Subcutaneous abdominal adipose tissue (tissue), 5 donors: ENCODE measurements at regions not wholly inside any gene's neighbourhood (a gene's known extent, or its start where the extent isn't known, plus 50 kb on each side); places are given as distances from the start of the nearest gene placed in this dataset.
"Not testable (repeated sequence)": the region's sequence is repeated elsewhere in the genome, so short reads cannot be mapped to it uniquely, and the experiment has no call there.

ENCODE experiments used
- H3K27ac ChIP-seq: one replicate; pipeline ENCODE4 v1.7.0; 2013; ENCODE audit warnings: low read depth, mild to moderate bottlenecking, inconsistent platforms, low read length, moderate library complexity
- H3K27me3 ChIP-seq, 5 donors: one replicate each; pipeline ENCODE4 v1.7.0; 2013; ENCODE audit warnings: low read length in 5 of 5, inconsistent platforms in 1 of 5; ENCODE audit not compliant: control insufficient read depth in 5 of 5, insufficient read depth in 4 of 5
- H3K36me3 ChIP-seq, 5 donors: one replicate each; pipeline ENCODE4 v1.7.0; 2013; ENCODE audit warnings: low read length in 5 of 5; ENCODE audit not compliant: control insufficient read depth in 5 of 5, insufficient read depth in 5 of 5
- H3K4me1 ChIP-seq, 5 donors: one replicate each; pipeline ENCODE4 v1.7.0; 2013; ENCODE audit warnings: low read length in 5 of 5, mild to moderate bottlenecking in 3 of 5, moderate library complexity in 1 of 5; ENCODE audit not compliant: control insufficient read depth in 5 of 5, insufficient read depth in 5 of 5
- H3K4me3 ChIP-seq, 5 donors: one replicate each; pipeline ENCODE4 v1.7.0; 2013; ENCODE audit warnings: low read length in 5 of 5, low read depth in 1 of 5
- H3K9ac ChIP-seq, 5 donors: one replicate each; pipeline ENCODE4 v1.7.0; 2013; ENCODE audit warnings: low read length in 5 of 5, mild to moderate bottlenecking in 4 of 5, moderate library complexity in 3 of 5
- H3K9me3 ChIP-seq, 5 donors: one replicate each; pipeline ENCODE4 v1.7.0; 2013; ENCODE audit warnings: low read length in 5 of 5; ENCODE audit not compliant: control insufficient read depth in 5 of 5
- donor health status: healthy.
- donor health status: healthy.
- donor health status: healthy.
- donor health status: healthy.
- donor health status: healthy.

DNA sequence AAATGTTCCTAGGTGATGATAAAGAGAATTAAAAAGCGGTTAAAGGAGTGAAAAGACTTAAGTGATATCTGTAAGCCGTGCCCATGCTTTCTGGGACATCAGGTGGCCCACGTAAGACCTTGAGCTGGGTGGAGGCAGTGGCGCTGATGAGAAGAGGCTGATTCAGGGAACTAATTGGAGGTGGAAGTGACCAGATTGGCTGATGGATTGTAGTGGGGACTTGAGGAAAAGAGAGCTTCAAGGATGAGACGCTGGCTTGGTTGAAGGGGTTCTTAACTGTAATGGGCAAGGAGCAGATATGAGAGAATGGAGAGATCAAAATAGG lies 69.1 kb upstream of the EP300 start:
- H3K4me3 ChIP-seq = peak overlapping the region in 2 of 5 donors; percentile 76 to 81
- peaks cover 0 to 17% (median 14%) of the 10 kb centered on the region in 5 donors for H3K4me1 ChIP-seq
- no peaks in the 10 kb centered on the region for H3K9me3 ChIP-seq
- peak overlapping the region in 3 of 5 donors; percentile 70 to 83 (median 81) for H3K9ac ChIP-seq
- no peaks in the 10 kb centered on the region for H3K36me3 ChIP-seq
- no peaks in the 10 kb centered on the region for H3K27me3 ChIP-seq
- H3K27ac ChIP-seq = peak overlapping the region; percentile 84

DNA sequence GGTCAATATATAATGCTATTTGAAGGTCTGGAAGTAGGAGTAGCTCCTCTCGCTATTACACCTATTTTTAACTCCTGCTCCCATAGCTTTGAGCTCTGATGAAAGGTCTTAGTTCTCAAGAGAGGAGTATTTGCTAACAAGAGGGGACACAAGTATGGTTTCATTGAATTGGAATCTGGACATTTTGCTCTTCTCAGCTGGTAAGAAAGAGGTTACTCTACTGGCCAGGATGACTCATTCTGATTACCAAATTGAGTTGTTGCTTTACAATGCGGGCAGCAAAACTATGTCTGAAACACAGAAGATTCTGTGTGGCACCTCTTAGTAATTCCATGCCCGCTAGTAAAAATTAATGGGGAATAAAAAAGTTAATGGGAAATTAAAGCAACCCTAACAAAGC lies 63.6 kb upstream of the EP300 start:
- H3K9me3 ChIP-seq = no peaks in the 10 kb centered on the region
- no peak overlapping the region for H3K9ac ChIP-seq
- H3K27ac ChIP-seq = no peak overlapping the region
- H3K4me1 ChIP-seq = peaks cover 0 to 7% (median 4%) of the 10 kb centered on the region in 5 donors
- no peaks in the 10 kb centered on the region for H3K27me3 ChIP-seq
- no peaks in the 10 kb centered on the region for H3K36me3 ChIP-seq
- no peak overlapping the region for H3K4me3 ChIP-seq

DNA sequence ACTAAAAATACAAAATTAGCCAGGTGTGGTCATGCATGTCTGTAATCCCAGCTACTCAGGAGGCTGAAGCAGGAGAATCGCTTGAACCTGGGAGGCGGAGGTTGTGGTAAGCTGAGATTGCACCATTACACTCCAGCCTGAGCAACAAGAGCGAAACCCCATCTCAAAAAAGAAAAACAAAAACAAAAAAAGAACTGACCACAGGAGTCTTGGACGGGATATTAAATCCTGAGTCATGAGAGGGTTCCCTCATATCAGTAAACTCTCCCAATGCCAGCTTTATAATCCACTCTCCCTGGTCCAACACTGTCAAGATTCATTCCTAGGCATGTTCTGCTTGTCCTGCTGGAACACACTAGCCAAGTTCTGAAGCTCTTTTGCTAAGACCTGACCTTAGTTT lies 61.5 kb upstream of the EP300 start:
- H3K27me3 ChIP-seq = no peaks in the 10 kb centered on the region
- no peaks in the 10 kb centered on the region for H3K36me3 ChIP-seq
- H3K9me3 ChIP-seq = no peaks in the 10 kb centered on the region
- H3K4me1 ChIP-seq = peaks cover 0 to 8% (median 6%) of the 10 kb centered on the region in 5 donors
- H3K4me3 ChIP-seq = no peak overlapping the region
- H3K27ac ChIP-seq = no peak overlapping the region
- no peak overlapping the region for H3K9ac ChIP-seq

DNA sequence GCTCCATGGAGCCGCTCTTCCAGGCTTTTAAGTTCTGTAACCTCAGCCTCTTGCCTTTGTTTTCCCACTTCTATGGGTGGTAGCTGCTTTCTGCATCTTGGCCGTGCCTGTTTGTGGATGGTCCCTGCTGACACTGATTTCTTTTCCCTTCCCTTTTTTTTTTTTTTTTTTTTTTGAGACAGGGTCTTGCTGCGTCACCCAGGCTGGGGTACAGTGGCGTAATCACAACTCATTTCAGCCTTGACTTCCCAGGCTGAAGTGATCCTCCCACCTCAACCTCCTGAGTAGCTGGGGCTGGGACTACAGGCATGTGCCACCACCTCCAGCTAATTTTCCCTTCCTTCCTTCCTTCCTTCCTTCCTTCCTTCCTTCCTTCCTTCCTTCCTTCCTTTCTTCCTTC lies 57.7 kb upstream of the EP300 start:
- Histone ChIP-seq H3K9me3 (no peaks in the 10 kb centered on the region), H3K9ac (no peak overlapping the region), H3K27me3 (no peaks in the 10 kb centered on the region), H3K4me1 (peaks cover 0 to 4% (median 0%) of the 10 kb centered on the region in 5 donors), H3K36me3 (no peaks in the 10 kb centered on the region), H3K4me3 (no peak overlapping the region), H3K27ac (no peak overlapping the region)

DNA sequence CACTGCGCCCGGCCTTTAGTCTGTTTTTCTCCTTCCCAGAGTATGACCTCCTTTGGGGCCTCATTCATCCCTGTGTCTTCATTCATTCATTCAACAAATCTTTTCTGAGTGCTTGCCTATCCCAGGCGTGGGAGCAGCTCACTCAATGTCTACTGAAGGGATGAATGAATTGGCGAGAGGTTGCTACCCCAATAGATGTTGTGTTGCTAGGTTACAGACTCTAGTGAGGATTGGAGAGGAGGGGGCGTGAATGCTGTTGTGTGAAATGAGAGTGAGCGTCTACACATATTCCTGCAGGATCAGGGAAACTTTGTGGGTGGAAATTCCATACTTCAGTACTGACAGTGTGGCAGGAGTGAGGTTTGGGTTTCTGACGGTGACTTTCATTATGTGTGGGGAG lies 55.5 kb upstream of the EP300 start:
- Histone ChIP-seq H3K27ac (no peak overlapping the region), H3K9me3 (no peaks in the 10 kb centered on the region), H3K4me3 (no peak overlapping the region), H3K4me1 (peaks cover 0 to 4% (median 0%) of the 10 kb centered on the region in 5 donors), H3K27me3 (no peaks in the 10 kb centered on the region), H3K9ac (no peak overlapping the region), H3K36me3 (no peaks in the 10 kb centered on the region)

DNA sequence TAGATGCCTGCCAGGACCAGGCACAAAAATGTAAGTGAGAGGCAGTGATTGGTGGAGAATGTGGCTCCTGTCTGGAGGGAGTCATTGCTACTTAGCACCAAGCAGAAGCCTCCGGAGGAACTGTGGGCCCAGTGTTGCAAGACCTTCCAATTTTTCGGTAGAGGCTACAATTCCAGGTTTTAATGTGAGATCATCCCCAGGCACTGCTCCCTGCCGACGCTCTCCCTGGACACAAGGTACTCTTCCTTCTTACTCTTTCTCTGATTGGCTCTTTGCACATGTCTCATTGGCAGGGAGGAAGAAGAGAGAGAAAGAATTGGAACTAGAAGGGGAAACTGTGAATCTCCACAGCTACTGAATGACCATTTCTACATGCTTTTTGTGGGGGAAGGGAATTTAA lies 53.7 kb upstream of the EP300 start:
- H3K27me3 ChIP-seq = no peaks in the 10 kb centered on the region
- no peak overlapping the region for H3K9ac ChIP-seq
- H3K27ac ChIP-seq = no peak overlapping the region
- H3K4me3 ChIP-seq = no peak overlapping the region
- no peaks in the 10 kb centered on the region for H3K36me3 ChIP-seq
- no peaks in the 10 kb centered on the region for H3K9me3 ChIP-seq
- peaks cover 0 to 4% (median 0%) of the 10 kb centered on the region in 5 donors for H3K4me1 ChIP-seq

DNA sequence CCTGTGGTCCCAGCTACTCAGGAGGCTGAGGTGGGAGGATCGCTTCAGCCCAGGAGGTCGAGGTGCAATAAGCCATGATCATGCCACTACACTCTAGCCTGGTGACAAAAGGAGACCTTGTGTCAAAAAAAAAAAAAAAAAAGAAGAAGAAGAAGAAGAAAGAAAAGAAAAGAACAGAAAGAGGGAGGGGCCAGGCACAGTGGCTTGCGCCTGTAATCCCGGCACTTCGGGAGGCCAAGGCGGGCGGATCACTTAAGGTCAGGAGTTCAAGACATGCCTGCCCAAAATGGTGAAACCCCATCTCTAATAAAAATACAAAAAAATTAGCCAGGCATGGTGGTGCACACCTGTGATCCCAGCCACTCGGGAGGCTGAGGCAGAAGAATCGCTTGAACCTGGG lies 52.8 kb upstream of the EP300 start:
- H3K9ac ChIP-seq, H3K4me3 ChIP-seq, H3K9me3 ChIP-seq, H3K27me3 ChIP-seq, H3K36me3 ChIP-seq, H3K4me1 ChIP-seq, H3K27ac ChIP-seq: not testable (repeated sequence)

DNA sequence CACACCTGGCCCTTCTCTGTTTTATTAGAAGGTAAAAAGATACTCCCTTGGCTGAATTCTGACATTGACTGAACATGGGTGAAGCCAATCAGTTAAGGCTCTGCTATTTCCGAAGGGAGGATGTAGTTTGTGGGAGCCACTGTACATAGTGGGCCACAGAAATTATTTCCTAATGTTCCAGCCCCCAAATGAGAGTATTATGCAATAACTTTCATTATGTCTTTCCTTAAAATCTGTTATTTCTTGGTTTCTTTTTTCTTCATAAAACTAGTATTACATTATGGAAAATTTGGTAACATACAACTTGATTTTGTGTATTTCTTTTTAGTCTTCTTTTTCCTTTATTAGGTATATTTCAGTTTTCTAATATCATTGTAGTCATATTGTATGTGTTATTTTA lies 51.9 kb upstream of the EP300 start:
- Histone ChIP-seq H3K27ac (no peak overlapping the region), H3K36me3 (no peaks in the 10 kb centered on the region), H3K9me3 (no peaks in the 10 kb centered on the region), H3K27me3 (no peaks in the 10 kb centered on the region), H3K4me1 (no peaks in the 10 kb centered on the region), H3K9ac (no peak overlapping the region), H3K4me3 (no peak overlapping the region)

DNA sequence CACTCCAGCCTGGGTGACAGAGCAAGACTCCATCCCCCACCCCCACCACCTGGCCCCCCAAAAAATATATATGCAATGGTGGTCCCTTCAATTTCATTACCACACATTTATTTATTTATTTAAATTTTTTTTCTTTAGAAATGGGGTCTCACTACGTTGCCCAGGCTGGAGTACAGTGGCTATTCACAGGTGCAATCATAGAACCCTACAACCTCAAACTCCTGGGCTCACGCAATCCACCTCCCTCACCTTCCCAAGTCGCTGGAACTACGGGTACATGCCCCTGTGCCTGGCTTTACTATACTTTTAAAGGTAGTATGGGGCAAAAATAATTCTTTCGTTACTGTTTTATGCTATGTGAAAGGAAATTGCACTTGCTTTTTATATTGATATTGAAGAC lies 50.9 kb upstream of the EP300 start:
- H3K36me3 ChIP-seq = no peaks in the 10 kb centered on the region
- H3K9me3 ChIP-seq = no peaks in the 10 kb centered on the region
- no peak overlapping the region for H3K27ac ChIP-seq
- no peak overlapping the region for H3K9ac ChIP-seq
- no peak overlapping the region for H3K4me3 ChIP-seq
- no peaks in the 10 kb centered on the region for H3K27me3 ChIP-seq
- no peaks in the 10 kb centered on the region for H3K4me1 ChIP-seq
